Fibroblast of gingiva (primary cell): ENCODE measurements at regions not wholly inside any gene's neighbourhood (a gene's known extent, or its start where the extent isn't known, plus 50 kb on each side); places are given as distances from the start of the nearest gene placed in this dataset.

ENCODE experiments used
- DNase-seq: peaks from one replicate; pipeline ENCODE4 v3.0.0-alpha.2; 2011; ENCODE audit warnings: low read depth

DNA sequence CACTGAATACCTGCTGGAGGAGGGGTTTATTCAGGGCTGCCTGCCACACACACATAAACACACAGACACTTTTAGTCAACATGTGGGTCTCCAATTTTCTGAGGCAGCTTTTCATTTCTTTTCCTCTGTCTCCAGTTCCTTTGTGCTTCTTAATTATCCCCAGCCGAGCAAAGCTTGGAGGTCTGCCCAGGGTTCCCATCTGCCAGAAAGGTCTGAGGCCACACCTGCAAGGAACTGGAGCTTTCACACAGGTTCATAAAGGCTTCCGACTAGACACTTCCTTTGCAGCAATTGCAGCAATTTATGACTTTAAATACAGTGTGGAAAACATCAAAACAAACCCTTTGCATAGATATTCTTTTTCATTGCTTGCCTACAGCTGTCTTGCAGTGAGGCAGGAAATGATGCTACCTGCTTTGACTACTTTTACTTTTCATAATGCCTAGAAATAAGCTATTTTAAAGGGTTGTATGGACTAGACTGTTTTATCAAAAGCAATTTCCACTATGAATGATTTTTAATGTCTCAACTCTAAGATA is 1318.9 kb downstream of the AACS start:
- no peak for DNase-seq

DNA sequence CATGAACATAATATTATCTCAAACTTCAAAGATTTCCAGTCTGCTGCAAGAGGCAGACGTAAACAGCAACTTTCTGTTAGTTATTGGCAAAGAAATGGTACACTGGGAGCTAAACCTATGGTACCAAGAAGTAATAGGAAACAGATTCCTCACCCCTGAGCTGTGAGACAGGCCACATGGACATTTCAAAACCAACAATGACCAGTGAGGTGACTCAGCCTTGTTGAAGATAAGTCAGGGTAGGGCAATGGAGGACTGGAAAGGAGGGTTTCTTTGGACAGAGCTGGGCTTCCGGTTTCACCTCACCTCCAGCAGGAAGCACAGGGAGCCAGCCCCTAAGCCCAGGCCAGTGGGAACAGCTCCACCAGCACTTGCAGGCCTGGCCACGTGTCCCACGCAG is 1320.5 kb downstream of the AACS start:
- DNase-seq: peak; percentile 88

DNA sequence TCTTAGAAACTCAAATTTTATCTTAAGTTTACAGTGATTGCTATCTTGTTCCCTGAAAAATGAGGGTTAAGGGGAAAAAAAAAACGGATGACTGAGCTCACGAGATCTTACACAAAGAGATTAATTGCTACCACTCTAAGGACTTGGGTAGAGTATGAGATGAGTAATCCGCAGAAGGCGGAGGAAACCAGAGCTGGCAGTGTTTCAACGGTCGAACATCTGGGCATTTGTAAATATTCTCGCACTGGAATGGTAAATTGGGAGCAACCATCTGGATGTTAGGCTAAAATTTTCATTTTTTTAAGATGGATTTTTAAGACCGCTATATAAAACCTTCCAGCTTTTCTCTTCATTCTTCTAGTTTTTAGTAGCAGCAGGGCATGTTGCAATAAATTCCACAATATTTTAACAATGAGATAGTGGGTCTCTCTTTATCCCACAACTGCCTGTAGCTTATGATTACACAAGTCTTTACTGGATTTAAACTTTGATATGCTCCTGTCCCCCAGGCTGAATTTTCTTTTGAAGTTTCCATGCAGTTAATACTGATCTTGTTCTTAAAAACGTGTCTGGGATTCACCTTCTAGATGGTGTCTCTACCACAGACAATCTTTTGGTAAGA is 1324.1 kb downstream of the AACS start:
- DNase-seq: peak; percentile 97

DNA sequence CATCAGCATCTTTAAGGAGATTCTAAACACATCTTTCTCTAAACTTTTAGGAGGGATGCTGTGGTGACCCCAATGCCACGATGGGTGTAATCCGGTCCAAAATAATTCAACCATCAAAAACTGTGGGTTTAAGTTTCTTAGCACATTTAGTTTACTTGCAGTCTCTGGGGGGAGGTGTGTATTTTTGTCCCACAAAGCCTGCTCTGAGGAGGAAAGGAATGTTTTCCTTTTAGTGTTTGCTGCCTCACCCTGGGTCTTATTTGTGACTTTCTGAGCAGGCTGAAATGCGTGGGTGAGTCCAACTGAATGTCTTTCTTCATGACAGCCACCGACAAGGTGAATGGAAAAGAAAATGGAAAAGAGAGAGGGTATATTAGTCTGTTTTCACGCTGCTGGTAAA is 1324.7 kb downstream of the AACS start:
- peak; percentile 78 for DNase-seq

DNA sequence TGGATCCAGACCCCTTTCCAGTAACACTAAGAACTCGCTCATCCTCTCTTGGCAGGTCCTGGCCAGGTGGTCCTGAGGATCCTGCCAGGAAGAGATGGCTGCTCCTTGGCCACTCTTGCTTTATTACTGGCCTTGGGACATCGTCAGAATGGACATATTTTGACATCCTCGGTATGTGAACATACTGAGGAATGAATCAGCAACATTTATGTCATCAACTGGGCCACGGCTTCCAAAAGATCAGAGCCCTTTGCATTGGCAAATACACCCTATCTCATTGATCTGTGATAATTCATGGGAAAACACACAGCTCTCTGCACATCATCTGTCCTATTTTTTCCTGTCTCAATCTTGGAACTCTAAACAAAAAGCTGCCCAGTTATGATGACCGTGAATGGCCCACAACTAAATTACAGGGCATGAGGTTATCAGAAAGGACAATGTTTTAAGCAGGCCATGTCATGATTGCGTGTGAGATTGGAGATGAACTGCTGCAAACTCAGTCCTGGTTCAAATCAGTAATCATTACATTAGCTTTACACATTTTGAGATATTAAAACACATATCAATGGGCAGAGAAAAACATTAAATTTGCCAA is 1325.8 kb downstream of the AACS start:
- DNase-seq: peak; percentile 58

DNA sequence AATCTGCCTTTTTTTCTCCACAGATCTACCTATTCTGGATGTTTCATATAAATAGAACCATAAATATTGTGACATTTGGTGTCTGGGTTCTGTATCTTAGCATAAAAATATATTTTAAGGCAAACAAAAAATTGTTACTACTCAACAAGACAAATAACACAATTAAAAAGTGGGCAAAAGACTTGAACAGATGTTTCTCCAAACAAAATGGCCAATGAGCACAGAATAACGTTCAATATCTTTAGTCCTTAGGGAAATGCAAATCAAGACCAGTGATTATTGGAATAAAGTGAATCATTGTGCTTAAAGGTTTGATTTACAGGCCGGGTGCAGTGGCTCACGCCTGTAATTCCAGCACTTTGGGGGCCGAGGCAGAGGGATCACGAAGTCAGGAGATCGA is 1331.3 kb downstream of the AACS start:
- DNase-seq: no peak

DNA sequence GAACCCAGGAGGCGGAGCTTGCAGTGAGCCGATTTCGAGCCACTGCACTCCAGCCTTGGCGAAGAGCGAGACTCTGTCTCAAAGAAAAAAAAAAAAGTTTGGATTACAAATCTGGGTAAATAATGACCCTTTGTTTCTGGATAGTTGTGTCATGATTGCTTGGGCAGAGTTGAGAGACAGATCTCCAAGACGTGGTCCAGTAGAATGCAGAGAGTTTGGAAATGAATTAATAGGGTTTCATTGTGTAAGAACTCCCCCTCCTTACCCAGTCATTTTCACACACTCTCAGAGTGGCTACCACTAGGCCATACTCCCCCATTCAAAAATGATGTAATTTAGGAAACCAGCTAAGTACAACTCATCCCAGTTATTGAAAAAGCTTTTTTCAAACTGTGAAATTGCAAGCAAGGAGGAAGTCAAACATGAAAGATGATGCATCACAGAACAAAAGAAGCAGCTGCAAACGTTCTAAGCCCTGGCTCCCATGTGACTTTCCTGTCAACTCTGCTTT is 1331.9 kb downstream of the AACS start:
- peak; percentile 60 for DNase-seq

DNA sequence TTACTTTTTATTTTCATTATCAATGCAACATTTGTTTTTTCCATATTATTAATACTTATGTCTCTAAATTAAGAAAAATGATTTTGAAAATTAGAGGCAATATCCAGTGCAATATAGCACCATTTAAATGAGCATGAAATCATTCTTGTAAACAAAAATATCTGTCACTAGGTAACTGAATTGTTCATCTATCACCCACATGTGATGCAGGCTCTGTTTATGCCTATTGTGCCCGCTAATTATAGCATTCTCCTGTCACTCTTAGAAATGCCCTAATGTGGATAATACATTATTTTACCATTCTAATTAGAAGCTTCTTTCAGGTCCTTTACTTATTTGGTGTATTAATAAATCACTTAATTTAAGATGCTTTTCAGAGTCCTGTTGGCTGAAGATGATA is 1332.4 kb downstream of the AACS start:
- no peak for DNase-seq

DNA sequence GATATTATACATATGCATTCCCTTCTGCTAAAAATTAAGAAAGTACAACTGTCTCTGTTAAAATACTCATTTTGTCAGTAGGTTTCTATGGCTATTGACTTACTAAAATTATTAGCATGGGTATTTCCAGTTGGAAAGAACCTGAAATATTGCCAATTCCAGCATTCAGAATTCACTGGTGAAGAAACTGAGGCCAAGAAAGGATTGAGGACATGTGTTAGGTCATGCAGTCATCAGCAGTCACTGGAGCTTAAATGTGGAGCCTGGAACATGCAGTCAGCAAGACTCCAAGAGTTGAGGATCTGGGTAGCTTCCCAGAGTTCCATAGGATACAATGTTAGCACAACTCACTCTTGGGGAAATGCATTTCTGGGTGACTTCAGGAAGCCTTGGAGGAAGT is 1335.6 kb downstream of the AACS start:
- no peak for DNase-seq

DNA sequence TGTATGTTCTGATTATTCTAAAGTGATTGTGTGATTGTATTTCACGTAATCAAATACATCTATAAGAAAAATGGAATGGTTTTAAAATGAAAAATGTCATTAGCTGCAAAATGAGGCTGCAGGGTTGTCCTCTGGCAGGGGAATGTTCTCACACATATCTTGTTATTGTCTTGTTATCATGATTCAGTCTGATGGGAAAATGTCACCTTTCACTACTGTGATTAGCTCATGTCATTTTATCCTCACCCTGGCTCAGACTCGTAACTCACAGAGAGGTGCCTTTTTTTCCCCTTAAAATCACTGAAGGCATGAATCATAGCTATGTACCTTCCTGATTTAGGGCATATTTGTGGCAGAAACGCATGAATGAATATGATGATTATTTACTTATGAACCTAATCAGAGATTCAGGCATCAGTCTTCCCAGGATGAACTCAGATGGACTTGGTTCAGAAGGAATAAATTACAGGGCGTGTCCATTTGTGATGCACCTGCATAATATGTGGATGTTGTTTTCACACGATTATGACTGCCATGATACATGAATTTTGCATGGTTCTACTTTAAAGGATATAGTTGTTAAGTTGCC is 1339.2 kb downstream of the AACS start:
- no peak for DNase-seq

DNA sequence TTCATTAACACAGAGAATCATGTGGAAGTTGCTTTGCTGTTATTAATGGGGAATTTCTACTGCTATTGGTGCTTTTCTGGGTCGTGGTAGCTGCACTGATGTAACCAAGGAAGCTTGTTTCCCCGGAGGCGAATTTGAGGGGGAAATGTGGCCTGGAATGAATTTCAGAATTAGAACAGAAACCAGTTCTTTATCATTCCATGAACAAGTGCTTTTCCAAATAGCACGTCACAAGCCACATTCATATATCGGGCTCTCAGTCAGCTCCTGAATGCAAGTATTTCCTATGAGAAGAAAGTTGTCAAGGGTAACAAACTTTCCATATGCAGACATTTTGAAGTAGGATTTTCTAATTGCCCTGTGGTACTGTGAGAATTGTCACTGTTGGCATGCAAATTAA is 1353.2 kb downstream of the AACS start:
- DNase-seq: no peak

DNA sequence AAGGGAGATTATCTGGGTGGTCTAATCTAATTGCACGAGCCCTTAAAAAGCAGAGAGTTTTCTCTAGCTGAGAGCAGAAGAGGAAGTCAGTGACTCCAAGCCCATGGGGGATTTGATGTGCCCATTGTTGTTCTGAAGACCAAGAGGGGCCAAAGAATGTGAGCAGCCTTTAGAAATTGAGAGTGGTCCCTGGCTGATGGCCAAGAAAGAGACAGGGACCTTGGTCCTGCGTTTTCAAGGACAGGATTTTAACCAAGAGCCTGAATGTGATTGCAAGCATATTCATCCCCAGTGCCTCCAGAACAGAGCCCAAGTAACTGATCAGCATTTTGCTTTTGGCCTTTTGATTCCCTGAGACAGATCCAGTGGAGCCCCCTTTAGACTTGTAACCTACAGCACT is 1353.9 kb downstream of the AACS start:
- no peak for DNase-seq

DNA sequence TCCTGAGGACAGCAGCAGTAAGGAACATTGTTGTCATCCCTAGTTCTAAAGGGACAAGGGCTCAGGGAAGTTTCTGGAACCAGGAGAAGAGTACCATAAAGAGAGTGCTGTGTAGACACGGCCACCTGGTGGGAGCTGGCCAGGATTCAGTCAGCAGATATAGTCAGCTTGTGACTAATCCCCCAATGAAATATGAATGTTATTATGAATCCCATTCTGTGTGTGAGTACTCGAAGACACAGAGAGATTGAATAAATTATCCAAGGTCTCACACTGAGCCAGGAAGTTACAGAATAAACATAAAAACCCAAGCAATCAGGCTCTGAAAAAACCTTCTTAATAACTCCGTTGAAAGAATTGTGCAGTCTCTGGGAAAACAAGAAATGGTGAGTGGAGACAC is 1359.5 kb downstream of the AACS start:
- no peak for DNase-seq

DNA sequence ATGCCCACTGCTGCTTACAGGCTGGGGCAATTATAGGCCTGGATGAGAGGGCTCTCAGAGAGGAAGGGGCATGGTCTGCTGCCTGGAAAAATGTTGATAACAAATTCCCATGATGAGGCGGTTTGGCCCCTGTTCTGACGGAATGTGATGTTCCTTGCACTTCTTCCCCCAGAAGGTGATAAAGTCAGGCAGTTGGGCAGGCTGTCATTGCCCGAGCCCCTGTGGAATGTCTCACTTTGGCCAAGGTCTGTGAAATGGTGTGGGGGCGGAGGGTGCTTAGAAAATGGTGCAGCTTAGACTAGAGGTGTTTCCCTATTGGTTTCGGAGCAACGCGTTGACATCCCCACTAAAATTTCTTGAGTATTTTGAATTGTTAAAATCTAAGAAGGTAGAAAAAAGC is 1360.0 kb downstream of the AACS start:
- DNase-seq: no peak

DNA sequence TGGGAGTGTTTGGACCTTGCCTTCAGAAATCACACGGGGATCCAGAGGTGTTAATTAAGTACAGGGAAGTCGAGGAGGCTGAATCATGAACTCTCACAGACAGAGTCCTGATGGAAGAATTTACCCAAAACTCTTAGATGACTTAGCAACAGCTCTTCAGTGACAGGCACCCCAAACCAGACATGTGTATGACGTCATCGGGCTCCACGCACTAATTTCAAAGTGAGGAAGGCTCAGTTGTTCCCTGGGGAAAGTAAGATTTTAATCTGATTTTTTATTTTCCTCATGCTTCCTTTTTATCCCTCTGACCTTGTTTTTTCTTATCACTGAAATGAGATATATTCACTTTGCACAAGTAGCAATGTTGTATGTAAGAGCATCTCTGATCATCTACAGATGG is 1363.5 kb downstream of the AACS start:
- no peak for DNase-seq

DNA sequence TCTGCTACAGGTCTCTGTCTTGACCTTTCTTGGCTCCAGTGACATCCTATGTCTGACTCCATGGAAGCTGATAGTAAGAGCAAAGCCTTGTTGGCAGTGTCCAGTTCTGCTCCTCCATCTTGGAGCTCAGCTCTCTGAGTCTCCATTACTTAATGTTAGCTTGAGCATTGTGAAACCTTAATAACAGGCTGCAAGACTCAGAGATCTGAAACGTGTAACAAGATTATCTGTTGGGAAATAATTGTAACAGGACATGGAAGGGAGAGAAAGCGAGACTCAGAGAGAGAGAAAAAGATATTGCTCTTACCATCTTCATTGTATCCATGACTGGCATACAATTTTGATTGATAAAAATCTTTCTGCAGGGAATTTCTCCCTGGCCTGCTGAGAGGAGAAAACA is 1365.7 kb downstream of the AACS start:
- peak; percentile 59 for DNase-seq

DNA sequence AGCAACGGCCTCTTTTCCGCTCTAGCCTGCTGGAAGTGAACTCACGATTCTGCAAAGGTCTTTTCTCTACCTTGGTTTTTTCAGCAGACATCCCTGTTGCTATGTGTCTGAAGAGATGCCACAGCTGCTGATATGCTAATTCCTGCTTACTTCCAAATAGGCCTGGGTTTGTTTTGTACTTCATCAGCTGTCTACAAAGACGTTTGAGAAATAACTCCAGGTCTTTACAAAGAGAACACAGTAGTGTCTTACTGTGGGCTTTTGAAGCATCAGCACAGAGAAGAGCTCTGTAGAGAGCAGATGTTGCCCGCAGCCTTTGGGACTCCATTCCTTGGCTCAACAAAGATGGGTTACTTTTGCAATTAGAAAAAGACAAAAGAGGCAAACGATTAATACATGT is 1366.5 kb downstream of the AACS start:
- DNase-seq: no peak

DNA sequence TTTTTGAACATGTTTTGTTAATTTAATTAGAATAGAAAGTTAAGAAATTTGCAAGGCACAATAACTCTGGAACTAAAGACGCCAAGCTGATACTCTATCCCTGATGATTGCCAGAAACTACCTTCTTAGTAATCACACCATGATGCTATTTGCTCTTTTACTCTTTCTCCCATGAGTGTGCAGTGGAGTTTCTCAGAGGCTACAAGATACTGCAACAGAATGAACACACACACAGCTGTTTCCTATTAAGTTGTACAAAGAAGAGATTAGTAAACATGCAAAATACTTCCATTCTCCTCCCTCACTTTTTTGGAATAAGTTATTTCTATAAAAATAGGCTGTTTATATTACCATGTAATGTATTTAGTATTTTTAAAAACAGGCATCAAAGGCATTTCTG is 1367.5 kb downstream of the AACS start:
- DNase-seq: peak; percentile 79

DNA sequence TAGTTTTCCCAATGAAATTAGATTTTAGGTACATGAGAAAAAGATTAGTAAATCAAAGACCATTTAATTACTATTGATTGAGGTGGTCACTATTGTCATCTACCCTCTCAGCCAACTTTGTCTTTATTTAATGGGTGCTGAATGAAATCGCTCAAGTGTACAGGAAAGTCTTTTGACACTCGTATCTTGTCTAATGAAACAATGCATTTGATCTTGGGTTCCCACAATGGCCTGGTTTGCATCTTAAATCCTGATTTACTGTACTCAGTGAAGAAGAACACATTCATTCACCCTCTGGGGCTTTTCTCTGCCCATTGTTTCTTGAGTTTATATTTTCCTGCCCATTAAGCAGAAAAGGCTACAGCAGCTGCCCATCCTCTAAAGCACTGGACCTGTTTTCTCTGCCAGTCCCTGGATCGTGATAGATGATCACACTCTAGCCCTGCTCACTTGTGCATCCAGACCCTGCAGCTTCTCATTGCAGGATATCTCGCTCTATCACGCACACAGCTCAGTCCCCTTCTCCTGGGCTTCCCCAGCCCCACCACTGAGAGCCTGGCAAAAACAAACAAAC is 1369.3 kb downstream of the AACS start:
- no peak for DNase-seq

DNA sequence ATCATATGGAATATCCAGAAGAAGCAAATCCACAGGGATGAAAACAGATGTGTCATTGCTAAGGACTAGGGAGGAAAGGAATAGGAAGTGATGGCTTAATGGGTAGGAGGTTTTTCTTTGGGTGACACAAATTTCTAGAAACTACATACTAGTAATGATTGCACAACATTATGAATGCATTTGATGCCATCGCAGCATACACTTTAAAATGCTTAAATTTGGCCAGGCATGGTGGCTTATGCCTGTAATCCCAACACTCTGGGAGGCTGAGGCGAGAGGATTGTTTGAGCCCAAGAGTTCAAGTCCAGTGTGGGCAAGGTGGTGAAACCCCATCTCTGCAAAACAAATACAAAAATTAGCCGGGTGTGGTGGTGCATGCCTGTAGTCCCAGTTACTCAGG is 1370.8 kb downstream of the AACS start:
- DNase-seq: no peak

DNA sequence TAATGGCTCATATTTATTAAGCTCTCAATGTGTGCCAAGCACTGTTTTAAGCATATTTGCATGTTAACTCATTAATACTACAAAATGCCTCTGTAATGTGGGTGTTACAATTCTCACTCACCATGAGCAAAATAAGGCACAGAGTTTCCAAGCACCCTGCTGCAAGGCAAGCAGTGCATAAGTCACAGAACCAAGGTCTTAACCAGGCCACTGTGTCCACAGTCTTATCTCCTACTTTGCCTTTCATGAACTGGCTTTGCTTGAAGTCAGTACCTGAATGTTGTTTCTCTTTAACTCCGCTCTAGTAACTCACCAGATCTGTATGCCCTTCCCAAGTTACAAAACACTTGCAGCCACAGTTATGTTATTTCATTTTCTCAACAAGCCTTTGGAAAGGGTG is 1372.7 kb downstream of the AACS start:
- DNase-seq: no peak

DNA sequence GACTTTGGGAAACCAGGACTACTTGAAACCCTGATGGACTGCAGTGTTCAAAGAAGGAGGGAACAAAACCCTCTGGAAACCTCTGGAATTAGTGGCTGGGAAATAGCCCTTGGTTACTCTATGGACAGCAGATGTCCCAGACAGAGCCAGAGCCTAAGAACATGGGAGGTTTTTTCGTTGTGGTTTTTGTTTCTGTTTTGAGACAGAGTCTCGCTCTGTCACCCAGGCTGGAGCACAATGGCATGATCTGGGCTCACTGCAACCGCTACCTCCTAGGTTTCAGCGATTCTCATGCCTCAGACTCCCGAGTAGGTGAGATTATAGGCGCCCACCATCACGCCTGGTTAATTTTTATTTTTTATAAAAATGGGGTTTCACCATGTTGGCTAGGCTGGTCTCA is 1378.7 kb downstream of the AACS start:
- DNase-seq: no peak

DNA sequence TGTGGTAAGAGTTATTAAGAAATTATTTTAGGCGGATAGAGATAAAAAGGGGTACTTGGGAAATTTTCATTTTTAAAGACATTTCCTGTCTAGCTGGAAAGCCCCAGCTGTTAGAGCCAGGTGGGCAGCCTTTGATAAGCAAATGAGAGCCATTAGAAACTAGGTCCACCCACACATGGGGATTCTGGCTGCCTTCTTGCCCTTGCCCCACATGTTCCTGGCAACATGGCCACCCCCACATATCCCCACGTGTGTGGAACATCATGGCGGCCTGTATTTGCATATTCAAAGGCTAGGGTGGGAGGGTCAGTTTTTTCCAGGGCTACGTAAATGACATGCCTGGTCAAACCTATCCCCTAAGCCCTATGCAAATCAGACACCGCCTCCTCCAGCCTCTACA is 1382.1 kb downstream of the AACS start:
- no peak for DNase-seq
